ENCODE measurements at regions not wholly inside any gene's neighbourhood (a gene's known extent, or its start where the extent isn't known, plus 50 kb on each side); places are given as distances from the start of the nearest gene placed in this dataset.

- H3K27ac ChIP-seq = no peak overlapping the region
- peaks cover 0 to 7% of the 10 kb centered on the region in 2 donors for H3K4me1 ChIP-seq
- no peaks in the 10 kb centered on the region for H3K27me3 ChIP-seq
- H3K36me3 ChIP-seq = no peaks in the 10 kb centered on the region
- peaks cover 0 to 14% of the 10 kb centered on the region in 2 donors for H3K9me3 ChIP-seq
- no peak for DNase-seq (ENCODE audit: low spot score)
- TF ChIP-seq, protein P1, sequence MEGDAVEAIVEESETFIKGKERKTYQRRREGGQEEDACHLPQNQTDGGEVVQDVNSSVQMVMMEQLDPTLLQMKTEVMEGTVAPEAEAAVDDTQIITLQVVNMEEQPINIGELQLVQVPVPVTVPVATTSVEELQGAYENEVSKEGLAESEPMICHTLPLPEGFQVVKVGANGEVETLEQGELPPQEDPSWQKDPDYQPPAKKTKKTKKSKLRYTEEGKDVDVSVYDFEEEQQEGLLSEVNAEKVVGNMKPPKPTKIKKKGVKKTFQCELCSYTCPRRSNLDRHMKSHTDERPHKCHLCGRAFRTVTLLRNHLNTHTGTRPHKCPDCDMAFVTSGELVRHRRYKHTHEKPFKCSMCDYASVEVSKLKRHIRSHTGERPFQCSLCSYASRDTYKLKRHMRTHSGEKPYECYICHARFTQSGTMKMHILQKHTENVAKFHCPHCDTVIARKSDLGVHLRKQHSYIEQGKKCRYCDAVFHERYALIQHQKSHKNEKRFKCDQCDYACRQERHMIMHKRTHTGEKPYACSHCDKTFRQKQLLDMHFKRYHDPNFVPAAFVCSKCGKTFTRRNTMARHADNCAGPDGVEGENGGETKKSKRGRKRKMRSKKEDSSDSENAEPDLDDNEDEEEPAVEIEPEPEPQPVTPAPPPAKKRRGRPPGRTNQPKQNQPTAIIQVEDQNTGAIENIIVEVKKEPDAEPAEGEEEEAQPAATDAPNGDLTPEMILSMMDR (IDR thresholded peaks at IDR 0.05) = no peak
- H3K4me3 ChIP-seq = no peak overlapping the region
These were observed 99.1 kb upstream of the PDE10A start for GRCh38 chr6:165762125-165762524.

DNA sequence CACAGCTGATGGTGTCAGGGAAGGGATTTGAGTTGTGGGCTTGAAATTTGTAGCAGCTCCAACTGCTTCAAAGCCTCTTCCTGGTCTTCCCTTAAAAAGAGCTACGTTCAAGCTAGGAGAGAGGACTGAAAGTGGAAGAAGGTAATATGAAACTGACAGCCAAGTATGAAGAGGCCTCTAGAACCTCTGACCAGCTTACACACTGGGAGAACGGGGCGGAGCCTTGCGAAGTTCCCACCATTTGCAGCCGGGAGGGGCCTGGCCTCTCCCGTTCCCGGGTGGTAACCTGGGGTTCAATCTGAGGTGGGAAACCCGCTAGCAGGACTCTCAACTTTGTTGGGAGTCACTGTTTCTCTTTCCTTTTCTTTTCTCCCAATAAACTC is 97.8 kb upstream of the PDE10A start:
- Histone ChIP-seq H3K4me1 (no peaks in the 10 kb centered on the region), H3K27ac (no peak overlapping the region), H3K27me3 (no peaks in the 10 kb centered on the region), H3K9me3 (peaks cover 0 to 14% of the 10 kb centered on the region in 2 donors), H3K36me3 (no peaks in the 10 kb centered on the region), H3K4me3 (no peak overlapping the region)
- DNase-seq (ENCODE audit: low spot score) = no peak
- TF ChIP-seq, protein P1 (IDR thresholded peaks at IDR 0.05) = no peak

GRCh38 chr6:165760126-165760802 is 97.2 kb upstream of the PDE10A start:
- Histone ChIP-seq H3K27ac (no peak overlapping the region), H3K4me1 (no peaks in the 10 kb centered on the region), H3K9me3 (peaks cover 0 to 14% of the 10 kb centered on the region in 2 donors), H3K4me3 (no peak overlapping the region), H3K36me3 (no peaks in the 10 kb centered on the region), H3K27me3 (no peaks in the 10 kb centered on the region)
- no peak for DNase-seq (ENCODE audit: low spot score)
- TF ChIP-seq, protein P1 (IDR thresholded peaks at IDR 0.05) = no peak

GRCh38 chr6:165758441-165758840 is 95.4 kb upstream of the PDE10A start:
- Histone ChIP-seq H3K4me1 (no peaks in the 10 kb centered on the region), H3K4me3 (no peak overlapping the region), H3K9me3 (peaks cover 0 to 14% of the 10 kb centered on the region in 2 donors), H3K27ac (no peak overlapping the region), H3K27me3 (no peaks in the 10 kb centered on the region), H3K36me3 (no peaks in the 10 kb centered on the region)
- DNase-seq (ENCODE audit: low spot score) = no peak
- TF ChIP-seq, protein P1 (IDR thresholded peaks at IDR 0.05) = no peak

DNA sequence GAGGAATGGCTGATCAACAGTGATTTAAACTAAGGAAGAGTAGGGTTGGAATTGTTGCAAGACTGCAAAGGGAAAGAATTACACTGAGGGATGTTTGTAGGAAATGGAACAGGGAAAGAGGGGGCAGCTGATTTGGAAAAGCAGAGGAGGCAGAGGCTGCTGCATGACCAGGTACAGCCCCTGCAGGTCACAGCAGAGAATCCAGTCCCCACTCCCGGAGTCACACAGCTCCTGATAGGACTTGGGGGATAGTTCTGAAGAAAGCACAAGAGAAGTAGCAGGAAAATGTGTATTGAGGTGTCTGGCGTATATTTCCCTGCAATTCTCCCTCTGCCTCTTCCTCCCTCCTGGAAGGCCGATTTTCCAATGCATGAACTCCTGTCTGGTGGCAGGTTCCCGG is 92.5 kb upstream of the PDE10A start:
- TF ChIP-seq, protein P1 (IDR thresholded peaks at IDR 0.05) = peak in 1 of 2 donors; percentile 56
- no peaks in the 10 kb centered on the region for H3K4me1 ChIP-seq

GRCh38 chr6:165753506-165753905 is 90.5 kb upstream of the PDE10A start:
- no peak for DNase-seq (ENCODE audit: low spot score)
- TF ChIP-seq, protein P1 (IDR thresholded peaks at IDR 0.05) = no peak
- H3K36me3 ChIP-seq = no peaks in the 10 kb centered on the region

More for the DNA sequence above, 92.5 kb upstream of the PDE10A start:
- no peaks in the 10 kb centered on the region for H3K36me3 ChIP-seq
- DNase-seq (ENCODE audit: low spot score) = no peak
- H3K27me3 ChIP-seq = no peaks in the 10 kb centered on the region
- no peaks in the 10 kb centered on the region for H3K9me3 ChIP-seq
- no peak overlapping the region for H3K27ac ChIP-seq
- no peak overlapping the region for H3K4me3 ChIP-seq

More at GRCh38 chr6:165753506-165753905, 90.5 kb upstream of the PDE10A start:
- Histone ChIP-seq H3K27ac (no peak overlapping the region), H3K9me3 (no peaks in the 10 kb centered on the region), H3K4me1 (no peaks in the 10 kb centered on the region), H3K4me3 (no peak overlapping the region), H3K27me3 (no peaks in the 10 kb centered on the region)
